ENCODE measurements at regions not wholly inside any gene's neighbourhood (a gene's known extent, or its start where the extent isn't known, plus 50 kb on each side); places are given as distances from the start of the nearest gene placed in this dataset.
"Not testable (repeated sequence)": the region's sequence is repeated elsewhere in the genome, so short reads cannot be mapped to it uniquely, and the experiment has no call there.

DNA sequence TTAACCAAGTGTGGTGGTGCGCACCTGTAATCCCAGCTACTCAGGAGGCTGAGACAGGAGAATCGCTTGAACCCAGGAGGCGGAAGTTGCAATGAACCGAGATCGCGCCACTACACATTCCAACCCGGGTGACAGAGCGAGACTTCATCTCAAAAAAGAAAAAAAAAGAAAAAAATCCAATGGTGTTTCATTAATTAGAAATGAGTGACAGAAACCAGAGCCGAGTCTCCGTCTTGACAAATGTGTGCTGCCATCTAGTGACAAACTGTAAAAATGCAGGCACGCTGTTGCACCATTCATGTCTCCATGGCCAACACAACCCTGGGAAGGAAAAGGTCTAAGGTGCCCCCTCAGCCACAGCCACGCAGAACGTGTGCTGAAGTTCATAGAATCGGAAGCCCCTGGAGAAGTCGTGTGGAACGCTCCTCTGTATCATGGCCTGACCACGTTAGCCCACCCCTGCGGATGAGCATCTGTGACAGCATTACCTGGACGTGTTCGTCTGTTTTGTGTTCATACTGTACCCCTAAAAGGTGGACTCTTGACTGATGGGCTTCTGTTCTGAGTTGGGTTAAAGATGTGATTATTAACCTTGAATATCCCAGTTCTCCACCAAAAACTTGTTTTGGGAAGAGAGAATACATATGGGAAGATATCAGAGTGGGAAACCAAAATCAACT is 94.9 kb downstream of the LYZL2 start:
- DNase-seq (ENCODE audit: low read depth in 1 of 2, low spot score in 1 of 2): peak; percentile 41 to 75

DNA sequence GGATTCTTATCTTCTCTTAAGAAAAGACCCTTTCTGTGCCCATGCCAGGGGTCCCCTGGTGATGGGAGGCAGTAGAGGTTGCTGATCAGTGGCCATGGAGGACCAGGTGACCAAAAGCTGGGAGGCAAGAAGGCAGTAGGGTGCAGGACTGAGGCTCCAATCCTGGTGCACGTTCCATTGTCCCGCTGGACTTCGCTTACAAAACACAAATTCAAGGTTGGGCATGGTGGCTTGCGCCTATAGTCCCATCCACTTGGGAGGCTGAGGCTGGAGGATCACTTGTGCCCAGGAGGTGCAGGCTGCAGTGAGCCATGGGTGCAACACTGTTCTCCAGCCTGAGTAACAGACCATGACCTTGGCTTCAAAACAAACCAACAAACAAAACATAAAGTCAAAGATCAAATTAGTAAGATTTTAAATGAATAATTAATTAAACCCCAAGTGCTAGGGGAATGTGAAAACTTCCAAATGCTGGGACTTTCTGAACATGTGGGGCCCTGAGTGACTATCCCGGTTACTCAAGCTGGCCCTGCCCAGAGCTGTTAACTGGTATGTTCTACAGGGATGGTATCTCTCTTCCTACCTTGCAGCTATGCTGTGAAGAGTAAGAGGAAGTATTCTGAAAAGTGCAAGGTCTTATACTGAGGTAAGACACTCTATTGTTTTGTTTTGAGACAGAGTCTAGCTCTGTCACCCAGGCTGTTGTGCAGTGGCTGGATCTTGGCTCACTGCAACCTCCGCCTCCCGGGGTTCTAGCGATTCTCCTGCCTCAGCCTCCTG is 97.6 kb downstream of the LYZL2 start:
- DNase-seq (ENCODE audit: low read depth in 1 of 2, low spot score in 1 of 2): no peak

DNA sequence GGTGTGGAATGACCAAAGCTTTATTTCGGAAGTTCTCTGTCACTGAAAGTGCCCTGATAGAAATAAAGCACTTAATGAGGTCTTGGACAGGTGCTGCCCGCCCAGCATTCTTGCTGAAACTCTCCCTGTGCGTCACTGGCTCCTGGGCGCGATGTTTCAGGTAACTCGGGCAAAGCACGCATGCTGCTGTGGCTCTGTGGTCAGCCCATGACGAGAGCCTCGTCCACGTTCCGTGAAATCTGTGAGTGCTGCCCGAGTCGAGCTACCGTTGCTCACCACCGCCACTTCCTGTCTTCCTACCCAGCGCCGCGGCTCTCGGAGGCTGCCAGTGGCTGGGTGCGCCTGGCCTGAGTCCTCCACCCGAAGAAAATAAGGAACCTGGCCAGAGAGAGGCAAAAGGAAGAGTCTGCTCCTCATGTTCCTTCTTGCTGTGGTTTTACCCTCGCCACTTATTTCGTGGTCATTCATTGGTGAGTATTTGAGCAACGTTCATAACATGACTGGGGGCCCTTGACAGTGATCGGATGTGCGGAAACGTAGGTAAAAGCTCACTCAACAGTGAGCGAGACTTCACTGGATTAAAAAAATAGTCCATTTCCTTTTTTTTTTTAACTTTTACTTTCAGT is 95.5 kb downstream of the MAP3K8 start:
- peak; percentile 50 to 51 for DNase-seq (ENCODE audit: low read depth in 1 of 2, low spot score in 1 of 2)

DNA sequence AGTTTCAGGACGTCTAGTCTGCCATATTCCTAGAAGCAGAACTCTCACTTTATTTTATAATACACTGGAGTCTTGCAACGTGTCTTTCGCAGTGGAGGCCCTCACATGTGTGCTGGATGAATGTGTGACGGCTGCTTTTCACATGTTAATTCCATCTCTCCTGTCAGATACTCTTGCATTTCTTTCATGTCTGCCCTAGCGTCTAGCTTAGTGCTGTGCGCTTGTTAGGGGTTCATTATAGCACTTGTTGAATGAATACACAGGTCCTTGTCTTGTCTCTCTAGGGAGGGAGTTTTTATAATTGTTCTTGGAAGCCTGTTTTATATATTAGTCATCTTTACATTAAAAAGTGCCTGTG is 94.4 kb downstream of the MAP3K8 start:
- no peak for DNase-seq (ENCODE audit: low read depth in 1 of 2, low spot score in 1 of 2)

DNA sequence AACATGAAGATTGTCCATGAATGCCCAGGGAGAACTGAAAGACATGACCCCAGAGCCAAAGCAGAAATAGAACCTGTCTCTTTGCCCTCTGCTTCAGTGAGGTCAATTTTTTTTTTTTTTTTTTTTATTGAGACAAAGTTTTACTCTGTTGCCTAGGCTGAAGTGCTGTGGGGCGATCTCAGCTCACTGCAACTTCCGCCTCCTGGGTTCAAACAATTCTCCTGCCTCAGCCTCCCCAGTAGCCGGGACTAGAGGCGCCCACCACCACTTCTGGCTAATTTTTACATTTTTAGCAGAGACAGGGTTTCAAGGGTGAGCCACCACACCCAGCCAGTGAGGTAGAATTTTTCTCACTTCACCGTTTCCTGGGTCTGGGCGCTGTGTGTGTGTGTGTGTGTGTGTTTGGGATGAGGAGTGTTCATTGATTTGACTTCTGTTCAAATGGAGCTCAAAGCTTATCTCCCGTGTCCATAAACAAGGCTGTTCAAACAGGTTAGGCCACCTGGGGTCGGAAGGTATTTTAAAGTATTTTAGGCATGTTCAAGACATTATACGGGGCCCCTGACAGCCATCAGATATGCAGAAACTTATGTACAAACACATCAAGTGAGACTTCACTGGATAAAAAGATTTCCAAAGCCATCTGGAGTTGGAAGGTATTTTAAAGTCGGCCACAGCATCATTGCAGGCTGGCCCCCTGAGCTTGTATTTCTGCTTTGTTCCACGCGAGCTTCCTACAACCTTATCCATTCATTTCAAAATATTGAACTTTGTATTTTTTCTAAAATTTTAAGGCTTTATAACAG is 93.8 kb downstream of the MAP3K8 start:
- no peak for DNase-seq (ENCODE audit: low read depth in 1 of 2, low spot score in 1 of 2)

DNA sequence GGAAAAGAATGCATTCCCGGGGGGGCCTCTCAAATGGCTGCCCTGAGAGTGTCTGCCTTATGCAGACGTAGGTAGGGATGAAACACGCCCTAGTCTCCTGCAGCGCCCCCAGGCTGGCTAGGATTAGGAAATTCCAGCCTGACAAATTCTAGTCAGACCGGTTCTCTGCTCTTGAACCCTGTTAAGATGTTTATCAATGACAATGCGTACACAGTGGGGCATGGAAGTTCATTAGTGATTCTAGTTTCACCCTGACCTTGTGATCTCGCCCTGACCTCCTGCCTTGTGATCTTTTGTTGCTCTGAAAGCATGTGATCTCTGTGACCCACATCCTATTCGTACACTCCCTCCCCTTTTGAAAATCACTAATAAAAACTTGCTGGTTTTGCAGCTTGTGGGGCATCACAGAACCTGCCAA is 88.7 kb downstream of the MAP3K8 start:
- not testable (repeated sequence) for DNase-seq (ENCODE audit: low read depth in 1 of 2, low spot score in 1 of 2)

DNA sequence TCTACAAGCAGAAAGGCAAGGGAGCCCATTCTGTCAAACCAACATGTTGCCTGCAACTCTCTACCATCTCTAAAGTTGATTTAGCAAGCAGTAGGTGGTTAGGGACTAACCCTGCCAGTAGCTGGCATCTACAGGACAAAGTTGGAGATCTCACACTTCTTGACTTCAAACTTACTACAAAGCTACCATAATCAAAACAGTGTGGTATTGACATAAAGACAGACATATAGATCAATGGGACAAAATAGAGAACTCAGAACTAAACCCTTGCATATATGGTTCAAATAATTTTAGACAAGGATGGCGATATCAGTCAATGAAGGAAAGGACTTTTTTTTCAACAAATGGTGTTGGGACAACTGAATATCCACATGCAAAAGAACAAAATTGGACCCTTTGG is 84.9 kb downstream of the MAP3K8 start:
- no peak for DNase-seq (ENCODE audit: low read depth in 1 of 2, low spot score in 1 of 2)

All from activated CD4-positive, alpha-beta T cell treated with anti-CD3 and anti-CD28 coated beads, Interleukin-2, amount 50 U/mL, for 24 hours (primary cell).